ENCODE measurements at regions not wholly inside any gene's neighbourhood (a gene's known extent, or its start where the extent isn't known, plus 50 kb on each side); places are given as distances from the start of the nearest gene placed in this dataset.

GRCh38 chr11:116418388-116419041 is 354.3 kb downstream of the BUD13 start:
- H3K27ac ChIP-seq (ENCODE audit: low read depth, low read length), result no peak overlapping the region
- no peak overlapping the region for H3K4me3 ChIP-seq (ENCODE audit: low read depth, low read length)
- H3K36me3 ChIP-seq (ENCODE audit: control insufficient read depth, insufficient read depth, low read length), result no peaks in the 10 kb centered on the region
- peaks cover 33% of the 10 kb centered on the region for H3K4me1 ChIP-seq (ENCODE audit: control insufficient read depth, insufficient read depth, low read length)
- H3K9me3 ChIP-seq (ENCODE audit: control insufficient read depth, insufficient read depth, low read length), result 0 out of 2 replicates have a peak, but pooled peaks cover 5% of the 10 kb centered on the region
- H3K27me3 ChIP-seq (ENCODE audit: control insufficient read depth, insufficient read depth, low read length), result no peaks in the 10 kb centered on the region
- H3K9ac ChIP-seq (ENCODE audit: low read depth, low read length), result no peak overlapping the region

- Histone ChIP-seq H3K27ac (ENCODE audit: low read depth, low read length) (no peak overlapping the region), H3K9me3 (ENCODE audit: control insufficient read depth, insufficient read depth, low read length) (0 out of 2 replicates have a peak, but pooled peaks cover 5% of the 10 kb centered on the region), H3K4me3 (ENCODE audit: low read depth, low read length) (no peak overlapping the region), H3K36me3 (ENCODE audit: control insufficient read depth, insufficient read depth, low read length) (no peaks in the 10 kb centered on the region), H3K4me1 (ENCODE audit: control insufficient read depth, insufficient read depth, low read length) (peaks cover 26% of the 10 kb centered on the region), H3K27me3 (ENCODE audit: control insufficient read depth, insufficient read depth, low read length) (no peaks in the 10 kb centered on the region), H3K9ac (ENCODE audit: low read depth, low read length) (no peak overlapping the region)
These were observed 355.9 kb downstream of the BUD13 start for GRCh38 chr11:116416852-116417251.

DNA sequence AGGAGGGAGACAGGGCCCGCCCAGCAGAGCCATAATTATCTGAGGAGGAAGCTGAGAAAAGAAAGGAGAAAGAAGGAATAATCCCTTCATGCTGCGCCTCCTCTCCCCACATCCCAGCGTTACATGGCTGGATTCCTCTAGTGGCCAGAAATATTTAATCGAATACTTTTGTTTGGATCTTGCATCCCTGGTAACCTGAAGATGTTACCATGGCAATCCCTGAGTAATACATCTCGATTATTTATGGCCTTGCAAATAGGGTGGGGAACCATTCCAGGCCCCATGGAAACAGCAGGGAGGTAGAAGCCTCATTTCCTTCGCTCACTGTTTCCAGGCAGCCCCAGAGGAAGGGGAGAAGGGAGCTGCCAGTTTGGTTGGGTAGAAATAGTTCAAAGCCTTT is 357.7 kb downstream of the BUD13 start:
- peak overlapping the region; percentile 8 for H3K27ac ChIP-seq (ENCODE audit: low read depth, low read length)
- H3K36me3 ChIP-seq (ENCODE audit: control insufficient read depth, insufficient read depth, low read length), result no peaks in the 10 kb centered on the region
- no peak overlapping the region for H3K4me3 ChIP-seq (ENCODE audit: low read depth, low read length)
- H3K4me1 ChIP-seq (ENCODE audit: control insufficient read depth, insufficient read depth, low read length), result peaks cover 19% of the 10 kb centered on the region
- H3K27me3 ChIP-seq (ENCODE audit: control insufficient read depth, insufficient read depth, low read length), result no peaks in the 10 kb centered on the region
- H3K9ac ChIP-seq (ENCODE audit: low read depth, low read length), result no peak overlapping the region
- H3K9me3 ChIP-seq (ENCODE audit: control insufficient read depth, insufficient read depth, low read length), result 0 out of 2 replicates have a peak, but pooled peaks cover under 1% of the 10 kb centered on the region

DNA sequence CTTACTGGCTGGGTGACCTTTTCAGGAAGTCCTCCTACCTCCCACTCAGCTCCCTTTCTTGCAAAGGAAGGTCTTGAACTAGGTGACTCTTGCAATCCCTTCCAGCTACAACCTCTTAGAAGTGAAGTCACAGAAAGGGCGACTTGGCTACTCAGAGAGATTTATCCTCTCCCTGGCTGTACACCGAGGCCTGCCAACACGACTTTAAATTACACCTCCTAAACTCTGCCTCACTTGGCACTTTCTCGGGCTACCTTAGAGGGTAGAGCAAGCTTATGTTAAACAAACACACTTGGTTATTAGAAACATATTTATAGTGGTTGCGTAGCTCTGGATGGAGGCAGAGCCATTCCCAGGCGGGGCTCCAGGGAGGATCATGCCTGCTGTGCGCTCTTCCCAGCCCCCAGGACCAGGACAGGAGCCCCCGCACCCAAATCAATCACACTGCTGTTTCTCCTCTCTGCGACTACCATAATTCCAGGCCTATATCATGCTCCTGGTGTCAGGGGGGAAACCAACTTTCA is 358.4 kb downstream of the BUD13 start:
- no peaks in the 10 kb centered on the region for H3K27me3 ChIP-seq (ENCODE audit: control insufficient read depth, insufficient read depth, low read length)

DNA sequence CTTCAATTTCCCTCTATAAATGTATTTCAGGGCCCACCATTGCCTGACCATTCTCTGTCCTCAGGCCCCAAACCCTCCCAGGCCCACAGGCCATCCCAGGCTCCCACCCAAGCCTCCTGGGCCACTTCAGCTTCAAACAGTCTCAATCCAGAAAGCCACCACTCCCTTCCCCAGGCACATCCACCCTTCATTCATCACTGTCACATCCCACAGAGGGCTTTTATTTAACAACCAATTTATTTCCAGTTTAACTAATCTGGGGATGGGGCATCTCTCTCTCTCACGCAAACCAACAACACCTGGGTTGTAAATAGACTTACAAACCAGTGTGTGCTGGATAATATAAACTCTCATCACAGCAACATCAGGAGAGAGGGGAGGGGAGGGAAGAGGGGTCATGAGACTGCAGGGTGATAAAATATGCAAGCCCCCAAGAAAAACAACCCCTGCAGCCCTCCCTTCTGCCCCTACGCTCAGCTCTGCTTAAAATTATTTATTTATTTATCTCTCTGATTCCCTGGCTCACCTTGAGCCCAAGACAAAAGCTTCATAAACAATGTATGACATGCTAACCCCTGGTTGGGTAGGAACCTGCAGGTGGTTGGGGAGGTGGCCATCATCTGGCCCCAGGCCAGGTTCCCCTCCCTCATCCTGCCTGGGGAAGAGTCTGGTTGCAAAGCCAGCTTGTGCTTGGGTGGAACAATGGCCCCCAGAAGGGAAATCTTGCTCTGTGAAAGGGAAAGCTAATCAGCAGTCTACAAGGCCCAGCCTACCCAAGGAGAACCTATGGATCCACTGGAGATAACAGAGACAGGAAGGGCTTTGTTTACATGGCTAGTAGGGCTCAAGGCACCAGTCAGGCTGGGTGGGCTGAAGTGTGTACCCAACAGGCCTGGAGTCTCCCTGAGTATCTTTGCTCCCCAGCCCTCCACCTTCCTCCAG is 359.2 kb downstream of the BUD13 start:
- Histone ChIP-seq H3K27ac (ENCODE audit: low read depth, low read length) (peak overlapping the region; percentile 29), H3K36me3 (ENCODE audit: control insufficient read depth, insufficient read depth, low read length) (no peaks in the 10 kb centered on the region), H3K9me3 (ENCODE audit: control insufficient read depth, insufficient read depth, low read length) (no peaks in the 10 kb centered on the region), H3K27me3 (ENCODE audit: control insufficient read depth, insufficient read depth, low read length) (no peaks in the 10 kb centered on the region), H3K9ac (ENCODE audit: low read depth, low read length) (no peak overlapping the region), H3K4me1 (ENCODE audit: control insufficient read depth, insufficient read depth, low read length) (peaks cover 19% of the 10 kb centered on the region), H3K4me3 (ENCODE audit: low read depth, low read length) (no peak overlapping the region)

More for the DNA sequence above, 358.4 kb downstream of the BUD13 start:
- Histone ChIP-seq H3K4me1 (ENCODE audit: control insufficient read depth, insufficient read depth, low read length) (peaks cover 19% of the 10 kb centered on the region), H3K27ac (ENCODE audit: low read depth, low read length) (no peak overlapping the region), H3K4me3 (ENCODE audit: low read depth, low read length) (no peak overlapping the region), H3K9me3 (ENCODE audit: control insufficient read depth, insufficient read depth, low read length) (no peaks in the 10 kb centered on the region), H3K36me3 (ENCODE audit: control insufficient read depth, insufficient read depth, low read length) (no peaks in the 10 kb centered on the region), H3K9ac (ENCODE audit: low read depth, low read length) (no peak overlapping the region)

DNA sequence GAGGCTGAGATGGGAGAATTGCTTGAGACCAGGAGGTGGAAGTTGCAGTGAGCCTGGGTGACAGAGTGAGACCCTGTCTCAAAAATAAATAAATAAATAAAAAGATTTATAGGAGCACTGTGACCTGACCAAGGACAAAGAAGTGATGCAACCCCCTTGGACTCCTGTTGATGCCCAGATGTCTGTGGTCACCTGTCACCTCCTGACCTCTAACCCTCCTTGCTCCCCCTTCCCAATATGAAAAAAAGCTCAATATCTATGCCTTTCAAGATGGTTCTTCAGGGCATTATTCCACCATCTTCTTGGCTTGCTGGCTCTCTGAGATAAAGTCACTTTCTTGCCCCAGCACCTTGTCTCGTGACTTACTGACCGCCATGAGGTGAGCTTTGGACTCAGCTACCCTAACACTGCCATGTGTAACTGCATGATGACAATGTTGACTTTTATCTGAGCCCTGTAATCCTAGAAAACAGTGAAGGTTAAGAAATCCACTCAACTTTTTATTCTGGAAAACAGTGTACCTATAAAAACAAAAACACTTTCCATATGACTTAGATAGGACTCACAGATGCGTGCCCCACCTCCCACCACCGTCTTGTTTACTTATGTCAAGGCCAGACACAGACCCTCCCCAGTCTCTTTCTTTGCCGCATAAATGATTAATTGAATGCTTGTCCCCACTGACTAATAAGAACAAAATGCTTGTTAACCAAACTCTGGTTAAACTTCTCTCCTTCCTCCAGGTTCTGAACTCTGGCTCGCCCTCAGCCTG is 360.5 kb downstream of the BUD13 start:
- Histone ChIP-seq H3K4me1 (ENCODE audit: control insufficient read depth, insufficient read depth, low read length) (peaks cover 19% of the 10 kb centered on the region), H3K4me3 (ENCODE audit: low read depth, low read length) (no peak overlapping the region), H3K27ac (ENCODE audit: low read depth, low read length) (no peak overlapping the region), H3K9ac (ENCODE audit: low read depth, low read length) (no peak overlapping the region), H3K36me3 (ENCODE audit: control insufficient read depth, insufficient read depth, low read length) (no peaks in the 10 kb centered on the region), H3K27me3 (ENCODE audit: control insufficient read depth, insufficient read depth, low read length) (no peaks in the 10 kb centered on the region), H3K9me3 (ENCODE audit: control insufficient read depth, insufficient read depth, low read length) (no peaks in the 10 kb centered on the region)

GRCh38 chr11:116409238-116409637 is 363.5 kb downstream of the BUD13 start:
- no peaks in the 10 kb centered on the region for H3K36me3 ChIP-seq (ENCODE audit: control insufficient read depth, insufficient read depth, low read length)
- H3K27me3 ChIP-seq (ENCODE audit: control insufficient read depth, insufficient read depth, low read length), result no peaks in the 10 kb centered on the region
- H3K9ac ChIP-seq (ENCODE audit: low read depth, low read length), result no peak overlapping the region
- H3K9me3 ChIP-seq (ENCODE audit: control insufficient read depth, insufficient read depth, low read length), result no peaks in the 10 kb centered on the region
- no peak overlapping the region for H3K27ac ChIP-seq (ENCODE audit: low read depth, low read length)
- H3K4me1 ChIP-seq (ENCODE audit: control insufficient read depth, insufficient read depth, low read length), result peaks cover 17% of the 10 kb centered on the region
- H3K4me3 ChIP-seq (ENCODE audit: low read depth, low read length), result no peak overlapping the region

DNA sequence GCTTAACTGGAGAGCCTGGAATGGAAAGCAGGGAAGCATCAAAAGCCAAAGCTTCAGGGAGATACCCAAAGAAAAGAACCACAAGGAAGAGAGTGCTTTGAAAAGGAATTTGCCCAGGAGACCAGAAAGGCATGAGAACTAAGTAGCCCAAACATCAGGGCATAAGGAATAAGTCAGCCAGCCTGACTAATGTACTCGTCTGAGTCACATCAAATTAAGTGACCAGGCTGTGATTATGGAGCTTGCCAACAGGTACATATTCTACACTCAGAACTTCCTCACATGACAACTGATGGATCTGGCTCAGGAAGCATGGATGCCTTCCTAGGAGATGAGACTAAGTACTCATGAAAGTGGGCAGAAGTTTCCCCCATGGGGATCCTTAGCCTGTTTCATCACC is 366.7 kb downstream of the BUD13 start:
- Histone ChIP-seq H3K9ac (ENCODE audit: low read depth, low read length) (no peak overlapping the region), H3K4me3 (ENCODE audit: low read depth, low read length) (no peak overlapping the region), H3K9me3 (ENCODE audit: control insufficient read depth, insufficient read depth, low read length) (no peaks in the 10 kb centered on the region), H3K27ac (ENCODE audit: low read depth, low read length) (no peak overlapping the region), H3K27me3 (ENCODE audit: control insufficient read depth, insufficient read depth, low read length) (no peaks in the 10 kb centered on the region), H3K4me1 (ENCODE audit: control insufficient read depth, insufficient read depth, low read length) (peaks cover 10% of the 10 kb centered on the region), H3K36me3 (ENCODE audit: control insufficient read depth, insufficient read depth, low read length) (no peaks in the 10 kb centered on the region)

- no peak overlapping the region for H3K4me3 ChIP-seq (ENCODE audit: low read depth, low read length)
- no peak overlapping the region for H3K9ac ChIP-seq (ENCODE audit: low read depth, low read length)
- H3K27ac ChIP-seq (ENCODE audit: low read depth, low read length), result no peak overlapping the region
- H3K9me3 ChIP-seq (ENCODE audit: control insufficient read depth, insufficient read depth, low read length), result no peaks in the 10 kb centered on the region
- no peaks in the 10 kb centered on the region for H3K36me3 ChIP-seq (ENCODE audit: control insufficient read depth, insufficient read depth, low read length)
- H3K4me1 ChIP-seq (ENCODE audit: control insufficient read depth, insufficient read depth, low read length), result peaks cover 23% of the 10 kb centered on the region
- H3K27me3 ChIP-seq (ENCODE audit: control insufficient read depth, insufficient read depth, low read length), result no peaks in the 10 kb centered on the region
These were observed 368.4 kb downstream of the BUD13 start for GRCh38 chr11:116404462-116404798.

- no peak overlapping the region for H3K4me3 ChIP-seq (ENCODE audit: low read depth, low read length)
- H3K27ac ChIP-seq (ENCODE audit: low read depth, low read length), result no peak overlapping the region
- H3K27me3 ChIP-seq (ENCODE audit: control insufficient read depth, insufficient read depth, low read length), result no peaks in the 10 kb centered on the region
These were observed 368.9 kb downstream of the BUD13 start for GRCh38 chr11:116403794-116404461.

More at GRCh38 chr11:116403794-116404461, 368.9 kb downstream of the BUD13 start:
- H3K36me3 ChIP-seq (ENCODE audit: control insufficient read depth, insufficient read depth, low read length), result no peaks in the 10 kb centered on the region
- no peaks in the 10 kb centered on the region for H3K9me3 ChIP-seq (ENCODE audit: control insufficient read depth, insufficient read depth, low read length)
- H3K4me1 ChIP-seq (ENCODE audit: control insufficient read depth, insufficient read depth, low read length), result peaks cover 23% of the 10 kb centered on the region
- no peak overlapping the region for H3K9ac ChIP-seq (ENCODE audit: low read depth, low read length)
